Neural progenitor cell (in vitro differentiated cells): ENCODE measurements at regions not wholly inside any gene's neighbourhood (a gene's known extent, or its start where the extent isn't known, plus 50 kb on each side); places are given as distances from the start of the nearest gene placed in this dataset.

Experiments
- EZH2 ChIP-seq: fragments of 200-600 bp; sonication (generic); IDR thresholded peaks from 2 replicates; pipeline ENCODE4 v1.6.1; 2017; ENCODE audit warnings: antibody characterized with exemption, mild to moderate bottlenecking, moderate library complexity
- TF ChIP-seq, protein P1 (sequence below): fragments of 200-600 bp; sonication (generic); IDR thresholded peaks from 2 replicates; pipeline ENCODE4 v1.5.1; 2017; ENCODE audit warnings: antibody characterized with exemption, mild to moderate bottlenecking

DNA sequence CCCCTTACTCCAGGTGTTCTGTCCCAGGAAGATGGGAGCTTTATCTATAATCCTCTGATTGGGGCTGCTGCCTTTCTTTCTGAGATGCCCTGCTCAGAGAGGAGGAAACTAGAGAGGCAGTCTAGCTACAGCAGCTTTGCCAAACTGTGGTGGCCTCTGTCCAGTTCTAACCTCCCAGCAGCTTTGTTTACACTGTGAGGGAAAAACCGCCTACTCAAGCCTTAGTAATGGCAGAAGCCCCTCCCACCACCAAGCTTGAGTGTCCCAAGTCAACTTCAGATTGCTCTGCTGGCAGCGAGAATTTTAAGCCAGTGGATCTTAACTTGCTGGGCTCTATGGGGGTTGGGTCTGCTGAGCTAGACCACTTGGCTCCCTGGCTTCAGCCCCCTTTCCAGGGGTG, 394.9 kb upstream of the PABPC5 start:
- TF ChIP-seq, protein P1, sequence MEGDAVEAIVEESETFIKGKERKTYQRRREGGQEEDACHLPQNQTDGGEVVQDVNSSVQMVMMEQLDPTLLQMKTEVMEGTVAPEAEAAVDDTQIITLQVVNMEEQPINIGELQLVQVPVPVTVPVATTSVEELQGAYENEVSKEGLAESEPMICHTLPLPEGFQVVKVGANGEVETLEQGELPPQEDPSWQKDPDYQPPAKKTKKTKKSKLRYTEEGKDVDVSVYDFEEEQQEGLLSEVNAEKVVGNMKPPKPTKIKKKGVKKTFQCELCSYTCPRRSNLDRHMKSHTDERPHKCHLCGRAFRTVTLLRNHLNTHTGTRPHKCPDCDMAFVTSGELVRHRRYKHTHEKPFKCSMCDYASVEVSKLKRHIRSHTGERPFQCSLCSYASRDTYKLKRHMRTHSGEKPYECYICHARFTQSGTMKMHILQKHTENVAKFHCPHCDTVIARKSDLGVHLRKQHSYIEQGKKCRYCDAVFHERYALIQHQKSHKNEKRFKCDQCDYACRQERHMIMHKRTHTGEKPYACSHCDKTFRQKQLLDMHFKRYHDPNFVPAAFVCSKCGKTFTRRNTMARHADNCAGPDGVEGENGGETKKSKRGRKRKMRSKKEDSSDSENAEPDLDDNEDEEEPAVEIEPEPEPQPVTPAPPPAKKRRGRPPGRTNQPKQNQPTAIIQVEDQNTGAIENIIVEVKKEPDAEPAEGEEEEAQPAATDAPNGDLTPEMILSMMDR, result no peak
- TF ChIP-seq EZH2, result no peak
